Mesothelial cell of epicardium (in vitro differentiated cells): ENCODE measurements at regions not wholly inside any gene's neighbourhood (a gene's known extent, or its start where the extent isn't known, plus 50 kb on each side); places are given as distances from the start of the nearest gene placed in this dataset.

Experiments used
- DNase-seq, 2 experiments: peaks; one replicate each; pipeline ENCODE4 v3.0.0; 2021; ENCODE audit warnings: low spot score in 2 of 2; ENCODE audit not compliant: unreplicated experiment in 2 of 2
- H3K27ac Mint-ChIP-seq: 2 replicates; pipeline ENCODE4 v1.8.0; 2021; ENCODE audit warnings: mixed read lengths
- H3K27me3 Mint-ChIP-seq: 2 replicates; pipeline ENCODE4 v1.8.0; 2021; ENCODE audit warnings: low read depth, mixed read lengths
- H3K36me3 Mint-ChIP-seq: 2 replicates; pipeline ENCODE4 v1.8.0; 2021; ENCODE audit warnings: mixed read lengths
- H3K4me1 Mint-ChIP-seq: 2 replicates; pipeline ENCODE4 v1.8.0; 2021; ENCODE audit warnings: mixed read lengths
- H3K4me3 Mint-ChIP-seq: 2 replicates; pipeline ENCODE4 v1.8.0; 2021; ENCODE audit warnings: mild to moderate bottlenecking, moderate library complexity, mixed read lengths
- H3K9me3 Mint-ChIP-seq: 2 replicates; pipeline ENCODE4 v1.8.0; 2021; ENCODE audit warnings: mixed read lengths
- CTCF ChIP-seq: fragments of 200-600 bp; sonication (generic); IDR thresholded peaks from one replicate; pipeline ENCODE4 v1.5.0; 2021; ENCODE audit warnings: antibody characterized with exemption; ENCODE audit not compliant: unreplicated experiment

DNA sequence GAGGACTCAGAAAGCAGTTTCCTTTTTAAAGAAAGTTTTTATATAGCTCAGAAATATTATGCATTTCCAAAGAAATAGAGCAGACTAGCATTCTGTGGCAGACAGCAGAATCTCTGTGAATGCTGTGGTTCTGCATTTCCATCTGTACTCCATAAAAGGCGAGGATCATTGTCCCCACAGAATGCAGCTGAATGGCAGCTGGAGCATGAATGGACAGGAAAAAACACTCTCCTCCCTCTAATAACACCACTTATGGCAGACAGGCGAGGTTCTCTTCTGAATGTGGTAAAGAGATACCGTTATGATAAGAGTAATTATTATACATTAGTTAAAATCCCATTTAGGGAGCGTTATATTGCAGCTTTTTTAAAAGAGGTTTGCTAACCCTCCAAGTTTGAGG lies 81.4 kb upstream of the WLS start:
- Mint-ChIP-seq H3K27me3 (no peaks in the 10 kb centered on the region), H3K4me3 (no peak overlapping the region), H3K9me3 (peaks cover 5% of the 10 kb centered on the region), H3K36me3 (peaks cover 1% of the 10 kb centered on the region), H3K27ac (peak overlapping the region; percentile 55), H3K4me1 (peaks cover 15% of the 10 kb centered on the region)
- no peak for DNase-seq
- no peak for TF ChIP-seq CTCF

DNA sequence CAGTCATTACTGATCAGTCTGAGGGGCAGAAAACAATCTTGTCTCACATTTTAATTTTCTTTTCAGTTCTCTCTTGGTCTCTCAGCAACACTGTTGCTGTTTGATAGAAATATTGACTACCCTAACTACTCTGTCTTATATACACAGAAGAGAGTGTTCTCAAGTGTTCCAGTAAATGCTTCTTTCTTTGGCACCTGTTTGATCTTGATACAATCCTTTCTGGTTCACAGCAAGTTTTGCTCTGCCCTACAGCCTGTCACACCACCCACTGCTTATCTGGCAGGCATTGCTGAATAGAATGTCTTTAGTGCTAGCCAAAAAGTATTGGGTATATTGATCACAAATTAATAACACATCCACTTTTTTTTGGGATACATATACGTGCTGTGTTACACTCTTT lies 75.7 kb upstream of the WLS start:
- no peak for DNase-seq
- H3K4me1 Mint-ChIP-seq: peaks cover 6% of the 10 kb centered on the region
- H3K4me3 Mint-ChIP-seq: no peak overlapping the region
- H3K27ac Mint-ChIP-seq: no peak overlapping the region
- no peak for TF ChIP-seq CTCF
- no peaks in the 10 kb centered on the region for H3K27me3 Mint-ChIP-seq
- H3K36me3 Mint-ChIP-seq: no peaks in the 10 kb centered on the region
- H3K9me3 Mint-ChIP-seq: no peaks in the 10 kb centered on the region

GRCh38 chr1:68307378-68307787 lies 75.1 kb upstream of the WLS start:
- peaks cover 6% of the 10 kb centered on the region for H3K4me1 Mint-ChIP-seq
- H3K4me3 Mint-ChIP-seq: no peak overlapping the region
- H3K27me3 Mint-ChIP-seq: no peaks in the 10 kb centered on the region
- no peak for DNase-seq
- no peak overlapping the region for H3K27ac Mint-ChIP-seq
- H3K9me3 Mint-ChIP-seq: no peaks in the 10 kb centered on the region
- TF ChIP-seq CTCF: no peak
- no peaks in the 10 kb centered on the region for H3K36me3 Mint-ChIP-seq

DNA sequence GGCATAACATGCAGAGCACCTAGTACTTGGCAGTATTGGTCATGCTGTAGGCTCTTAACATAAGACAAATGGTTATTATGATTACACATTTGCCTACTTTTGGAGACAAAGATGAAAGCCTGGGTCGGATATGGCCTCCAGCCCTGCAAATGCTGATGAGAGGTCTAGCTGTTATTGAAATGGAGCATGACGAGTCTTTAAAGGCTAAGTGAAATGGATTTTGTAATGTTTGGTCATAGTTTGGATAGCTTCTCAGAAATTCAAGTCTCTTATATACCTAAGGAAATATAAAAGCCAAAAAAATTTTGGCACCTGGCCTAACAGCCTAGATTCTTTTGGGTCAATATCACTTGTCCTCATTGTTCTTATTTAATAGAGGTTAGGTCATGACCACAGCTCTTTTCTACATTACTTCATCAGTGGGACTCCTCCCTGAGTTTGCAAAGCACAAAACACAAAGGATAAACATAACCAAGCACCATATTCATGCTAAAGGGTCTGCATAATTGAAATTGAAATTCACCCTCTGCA lies 69.2 kb upstream of the WLS start:
- peaks cover 5% of the 10 kb centered on the region for H3K9me3 Mint-ChIP-seq
- TF ChIP-seq CTCF: no peak
- H3K27me3 Mint-ChIP-seq: no peaks in the 10 kb centered on the region
- no peak overlapping the region for H3K4me3 Mint-ChIP-seq
- H3K4me1 Mint-ChIP-seq: no peaks in the 10 kb centered on the region
- DNase-seq: no peak
- H3K36me3 Mint-ChIP-seq: no peaks in the 10 kb centered on the region
- H3K27ac Mint-ChIP-seq: no peak overlapping the region

DNA sequence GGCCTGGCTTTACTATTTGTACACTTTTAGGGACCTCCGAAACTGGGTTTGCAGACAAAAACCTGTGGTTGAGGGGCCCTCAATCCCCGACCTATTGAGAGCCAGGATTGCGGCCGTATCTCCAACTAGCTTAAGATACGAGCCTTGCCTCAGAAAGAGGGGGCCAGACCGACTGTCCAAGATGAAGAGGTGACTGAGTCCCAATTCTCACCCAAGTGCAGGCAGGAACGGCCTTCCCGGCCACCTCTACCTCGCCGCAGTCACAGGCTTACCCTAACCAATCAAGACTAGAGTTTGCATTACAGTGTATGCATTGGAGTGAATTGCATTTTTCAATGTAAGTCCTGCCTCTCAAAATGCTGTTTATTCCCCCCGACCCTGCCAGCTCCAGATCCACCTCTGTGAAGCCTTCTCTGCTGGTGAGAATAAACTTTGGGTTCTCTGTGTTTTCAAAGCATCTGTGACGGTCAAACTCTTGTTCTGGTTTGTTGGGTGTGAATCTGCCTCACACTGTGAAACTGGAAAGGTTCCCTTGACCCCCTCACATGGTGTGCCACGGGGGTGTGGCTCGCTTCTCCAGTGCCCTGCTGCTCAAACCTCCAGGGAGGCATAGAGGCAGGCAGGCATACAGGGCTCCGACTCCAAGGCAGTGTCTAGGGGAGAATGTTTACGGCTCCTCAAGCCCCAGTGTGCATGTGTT lies 62.2 kb upstream of the WLS start:
- Mint-ChIP-seq H3K27me3 (no peaks in the 10 kb centered on the region), H3K4me3 (peak overlapping the region; percentile 23), H3K36me3 (no peaks in the 10 kb centered on the region), H3K9me3 (no peaks in the 10 kb centered on the region), H3K4me1 (peaks cover 46% of the 10 kb centered on the region), H3K27ac (peak overlapping the region; percentile 98)
- DNase-seq: no peak
- no peak for TF ChIP-seq CTCF
